SKM-1 treated with dmso at 0.1 percent for 144 hours (cell line): ENCODE measurements at regions not wholly inside any gene's neighbourhood (a gene's known extent, or its start where the extent isn't known, plus 50 kb on each side); places are given as distances from the start of the nearest gene placed in this dataset.
"Not testable (repeated sequence)": the region's sequence is repeated elsewhere in the genome, so short reads cannot be mapped to it uniquely, and the experiment has no call there.

Experiments used
- DNase-seq: peaks from one replicate; lab custom pipeline; 2025; ENCODE audit not compliant: unreplicated experiment; lab: John Stamatoyannopoulos, UW

DNA sequence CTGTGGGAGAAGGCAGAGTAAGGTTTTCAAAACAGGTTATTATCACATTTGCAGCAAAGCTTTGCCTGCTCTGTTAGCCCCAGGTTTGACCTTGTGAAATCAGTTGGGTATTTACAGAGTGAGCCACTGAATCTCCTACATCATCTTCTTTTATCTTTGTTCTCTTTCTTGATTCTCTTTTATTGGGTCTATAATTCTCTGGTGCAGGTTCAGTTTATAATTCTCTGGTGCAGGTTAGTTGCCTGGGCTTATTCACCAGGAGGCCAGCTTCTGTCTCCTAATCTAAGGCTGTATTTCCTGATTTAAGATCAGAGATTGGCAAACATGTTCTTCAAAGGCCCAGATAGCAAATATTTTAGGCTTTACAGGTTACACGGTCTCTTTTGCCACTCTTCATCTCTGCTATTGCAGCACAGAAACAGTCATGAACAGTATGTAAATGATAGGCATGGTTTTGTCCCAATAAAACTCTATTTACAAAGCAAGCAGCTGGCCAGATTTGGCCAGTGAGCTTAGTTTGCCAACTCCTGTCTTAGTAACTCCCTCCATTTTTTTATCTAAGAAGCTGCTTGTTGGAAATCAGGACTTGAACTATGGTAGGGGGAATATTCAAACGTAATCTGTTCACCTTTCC, 205.0 kb upstream of the RIMS1 start:
- DNase-seq = no peak

DNA sequence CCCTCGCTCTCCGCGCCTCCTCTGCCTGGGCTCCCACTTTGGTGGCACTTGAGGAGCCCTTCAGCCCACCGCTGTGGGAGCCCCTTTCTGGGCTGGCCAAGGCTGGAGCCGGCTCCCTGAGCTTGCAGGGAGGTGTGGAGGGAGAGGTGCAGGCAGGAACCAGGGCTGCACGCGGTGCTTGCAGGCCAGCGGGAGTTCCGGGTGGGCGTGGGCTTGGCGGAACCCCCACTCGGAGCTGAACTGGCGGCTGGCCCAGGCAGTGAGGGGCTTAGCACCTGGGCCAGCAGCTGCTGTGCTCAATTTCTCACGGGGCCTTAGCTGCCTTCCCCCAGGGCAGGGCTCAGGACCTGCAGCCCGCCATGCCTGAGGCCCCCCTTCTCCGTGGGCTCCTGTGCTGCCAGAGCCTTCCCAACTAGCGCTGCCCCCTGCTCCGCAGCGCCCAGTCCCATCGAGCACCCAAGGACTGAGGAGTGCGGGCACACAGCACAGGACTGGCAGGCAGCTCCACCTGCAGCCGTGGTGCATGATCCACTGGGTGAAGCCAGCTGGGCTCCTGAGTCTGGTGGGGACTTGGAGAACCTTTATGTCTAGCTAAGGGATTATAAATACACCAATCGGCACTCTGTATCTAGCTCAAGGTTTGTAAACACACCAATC, 200.2 kb upstream of the RIMS1 start:
- not testable (repeated sequence) for DNase-seq

- DNase-seq = no peak
Measured at GRCh38 chr6:71698702-71699101, 187.6 kb upstream of the RIMS1 start.

DNA sequence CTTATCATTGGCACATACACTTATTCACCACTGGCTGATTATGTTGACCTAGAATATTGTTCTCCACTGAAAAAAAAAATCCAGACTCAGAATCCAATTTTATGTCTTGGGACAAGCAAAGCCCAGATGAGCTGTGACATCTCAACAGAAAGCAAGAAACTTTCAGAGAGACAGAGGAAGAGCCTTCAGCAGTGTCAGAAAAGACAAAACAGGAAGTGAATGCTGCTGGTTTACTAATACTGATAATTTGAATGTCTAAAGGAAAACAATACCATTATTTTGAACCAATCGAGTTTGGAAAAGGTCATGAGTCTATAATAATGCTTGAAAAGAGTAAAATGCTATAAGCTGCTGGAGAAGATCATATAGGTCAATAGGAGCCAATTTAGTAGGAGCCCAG, 179.8 kb upstream of the RIMS1 start:
- peak; percentile 5 for DNase-seq

- no peak for DNase-seq
Measured at GRCh38 chr6:71707059-71707458, 179.3 kb upstream of the RIMS1 start.

DNA sequence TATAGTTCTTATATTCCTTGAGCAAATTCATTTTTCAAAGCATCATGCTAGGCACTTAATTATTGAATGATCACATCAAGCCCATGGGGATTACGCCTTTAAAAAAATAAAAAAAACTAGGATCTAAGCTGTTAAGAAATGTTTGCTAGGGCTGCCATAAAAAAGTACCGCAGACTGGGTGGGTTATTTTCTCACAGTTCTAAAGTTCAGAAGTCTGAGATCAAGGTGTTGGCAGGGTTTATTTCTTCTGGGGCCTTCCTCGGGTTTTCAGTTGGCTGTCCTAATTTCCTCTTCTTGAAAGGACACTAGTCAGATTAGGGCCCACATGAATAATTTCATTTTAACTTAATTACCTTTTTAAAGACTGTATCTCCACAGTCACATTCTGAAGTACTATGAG, 165.6 kb upstream of the RIMS1 start:
- no peak for DNase-seq

GRCh38 chr6:71721642-71722041, 164.7 kb upstream of the RIMS1 start:
- no peak for DNase-seq

- no peak for DNase-seq
Measured at GRCh38 chr6:71722736-71723135, 163.6 kb upstream of the RIMS1 start.

DNA sequence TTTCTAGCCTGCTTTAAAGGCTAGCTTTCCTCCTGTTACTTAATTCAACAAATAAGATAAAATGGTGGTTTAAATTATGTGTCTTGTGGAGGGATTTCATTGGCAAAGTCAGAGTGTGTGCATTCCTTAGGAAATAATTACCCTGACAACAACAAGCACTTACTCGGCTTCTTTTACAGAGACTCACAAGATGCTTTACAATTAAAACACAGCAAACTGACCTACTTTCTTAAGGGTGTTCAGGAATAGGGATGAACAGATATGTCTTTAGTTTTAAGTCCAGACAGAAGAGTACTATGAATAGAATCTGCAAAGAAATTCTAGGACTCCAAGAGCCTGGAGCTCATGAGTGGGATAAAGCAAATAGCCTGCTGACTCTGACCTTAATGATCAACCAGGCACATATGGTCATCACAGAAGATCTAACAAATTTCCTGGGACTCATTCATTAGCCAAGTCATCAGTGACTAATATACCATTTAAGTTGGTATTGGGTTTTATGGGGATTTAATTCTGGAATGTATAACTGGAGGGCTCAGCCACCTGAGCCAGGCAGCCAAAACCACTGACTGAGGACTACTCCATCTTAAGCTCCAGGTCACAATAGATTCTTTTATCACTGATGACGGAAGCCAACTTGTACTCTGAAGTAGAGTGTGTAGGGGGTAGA, 161.8 kb upstream of the RIMS1 start:
- DNase-seq = no peak

- no peak for DNase-seq
Measured at GRCh38 chr6:71725126-71725470, 161.3 kb upstream of the RIMS1 start.

DNA sequence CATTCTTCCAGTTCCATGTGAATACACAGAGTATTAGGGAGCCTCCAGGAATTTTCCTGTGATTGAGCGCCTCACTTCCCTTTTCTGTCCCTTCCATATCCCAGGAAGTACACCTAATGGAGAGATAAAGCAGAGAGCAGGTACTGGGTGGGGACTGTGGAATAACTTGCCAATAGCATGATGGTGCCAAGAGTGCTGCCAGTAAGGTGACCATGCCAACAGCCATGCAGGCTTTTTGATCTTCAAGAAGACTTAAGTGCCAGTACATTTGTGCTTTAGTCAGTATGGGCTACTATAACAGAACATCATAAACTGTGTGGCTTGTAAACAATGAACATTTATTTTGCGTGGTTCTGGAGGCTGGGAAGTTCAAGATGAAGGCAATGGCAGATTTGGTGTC, 160.2 kb upstream of the RIMS1 start:
- DNase-seq = no peak

DNA sequence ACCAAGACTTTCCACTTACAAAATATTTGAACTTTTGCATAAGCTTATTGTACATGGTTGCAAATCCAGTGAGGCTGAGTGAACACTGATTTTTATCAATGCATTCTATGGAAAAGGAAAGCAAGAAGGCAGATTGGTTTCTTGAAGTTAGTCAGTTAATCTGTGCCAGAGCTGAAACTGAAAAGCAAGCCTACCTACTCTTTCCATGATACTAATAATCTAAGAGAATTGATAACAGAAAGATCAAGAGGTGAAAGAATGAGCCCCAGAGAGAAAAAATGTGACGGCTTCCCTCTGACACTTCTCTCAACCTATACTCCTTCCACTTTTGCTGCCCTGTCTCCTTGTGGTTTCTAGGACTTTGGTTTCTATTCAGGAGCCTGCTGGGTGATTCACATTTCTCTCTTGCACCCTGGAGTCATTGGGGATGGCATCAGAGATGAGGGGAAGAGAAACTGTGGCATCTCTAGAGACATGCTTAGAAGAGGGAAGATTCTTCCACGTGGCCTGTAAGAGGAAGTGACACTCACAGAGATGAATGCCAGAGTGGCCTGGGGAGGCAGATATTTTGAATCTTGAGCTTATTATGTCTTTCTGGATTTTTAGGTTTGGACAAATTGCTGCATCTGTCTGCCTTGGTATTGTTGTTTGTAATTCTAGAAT, 158.6 kb upstream of the RIMS1 start:
- peak; percentile 53 for DNase-seq

GRCh38 chr6:71730284-71730683, 156.1 kb upstream of the RIMS1 start:
- DNase-seq = no peak

DNA sequence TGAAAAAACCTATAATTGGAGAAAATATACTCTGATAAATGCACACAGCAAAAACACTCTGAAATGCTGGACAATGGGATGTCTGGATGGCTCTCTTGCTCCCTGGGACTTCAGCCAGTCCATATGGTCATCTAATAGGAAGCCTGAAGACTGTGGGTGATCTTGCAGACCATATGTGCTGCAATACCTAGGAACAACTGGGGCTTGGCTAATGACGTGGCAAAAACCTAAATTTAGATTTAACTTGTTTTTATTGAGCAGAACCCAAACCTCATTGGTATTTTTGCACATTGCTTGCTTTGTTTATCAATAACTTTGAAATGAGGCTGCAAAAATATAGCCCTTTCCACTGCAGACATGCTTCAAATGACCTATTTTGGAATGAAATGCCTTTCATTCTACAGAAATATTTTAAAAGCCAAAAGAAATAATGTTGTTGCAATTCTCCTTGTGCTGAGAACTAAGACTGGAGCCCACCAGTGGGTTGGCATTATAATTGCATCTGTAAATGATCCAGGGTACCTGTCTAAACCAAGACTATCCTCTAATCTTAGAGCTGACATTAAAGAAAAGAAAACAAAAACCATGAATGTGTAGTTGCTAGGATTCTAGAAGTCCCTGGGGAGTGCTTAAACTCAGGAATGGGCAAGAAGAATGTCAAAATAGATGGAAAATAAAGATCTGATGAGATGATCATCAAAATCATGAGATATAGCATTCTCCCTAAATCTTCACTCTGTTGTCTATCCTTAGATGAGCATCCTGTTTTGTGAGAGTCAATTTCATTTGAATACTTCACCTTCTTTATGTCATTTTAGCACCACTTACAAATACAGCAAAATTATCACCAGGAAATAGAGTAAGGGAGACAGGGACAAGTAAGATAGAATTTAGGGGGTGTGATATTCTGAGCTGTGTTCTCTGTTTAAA, 152.1 kb upstream of the RIMS1 start:
- DNase-seq = no peak

DNA sequence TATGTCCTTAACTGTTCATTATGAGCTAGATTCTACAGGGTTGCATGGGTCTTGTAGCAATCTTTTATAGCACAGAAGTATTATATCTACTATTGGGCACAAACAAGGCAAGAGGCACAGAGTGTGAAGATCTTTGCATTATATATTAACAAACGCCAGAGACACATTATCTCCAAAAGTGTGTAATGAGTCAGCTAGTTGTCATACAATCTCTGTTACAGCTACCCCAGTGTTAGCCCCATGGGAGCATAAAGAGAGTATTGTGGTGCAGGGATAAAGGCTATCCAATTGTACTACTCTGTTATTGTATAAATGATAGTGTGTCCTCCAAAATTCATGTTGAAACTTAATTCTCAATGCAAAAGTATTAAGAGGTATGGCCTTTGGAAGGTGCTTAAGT, 148.4 kb upstream of the RIMS1 start:
- DNase-seq = no peak

DNA sequence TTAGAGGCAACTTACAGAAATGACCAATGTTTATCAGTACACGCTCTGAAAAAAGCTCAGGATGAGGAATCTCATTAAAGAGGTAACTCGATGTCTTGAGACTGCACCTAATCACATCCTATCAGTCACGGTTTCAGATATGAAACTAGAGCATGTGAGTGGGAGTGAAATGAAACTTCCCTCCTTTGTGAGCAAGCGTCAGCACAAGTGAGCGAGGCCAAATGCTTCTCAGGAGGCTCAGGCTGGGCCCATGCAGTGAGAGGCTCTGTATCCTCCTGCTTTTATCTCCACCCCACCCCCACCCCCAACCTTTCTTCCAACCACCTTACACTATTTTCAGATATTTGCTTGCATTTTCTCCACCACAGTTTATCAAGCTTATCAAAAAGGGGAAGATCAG, 140.8 kb upstream of the RIMS1 start:
- DNase-seq = no peak

- no peak for DNase-seq
Measured at GRCh38 chr6:71766146-71766760, 120.1 kb upstream of the RIMS1 start.

DNA sequence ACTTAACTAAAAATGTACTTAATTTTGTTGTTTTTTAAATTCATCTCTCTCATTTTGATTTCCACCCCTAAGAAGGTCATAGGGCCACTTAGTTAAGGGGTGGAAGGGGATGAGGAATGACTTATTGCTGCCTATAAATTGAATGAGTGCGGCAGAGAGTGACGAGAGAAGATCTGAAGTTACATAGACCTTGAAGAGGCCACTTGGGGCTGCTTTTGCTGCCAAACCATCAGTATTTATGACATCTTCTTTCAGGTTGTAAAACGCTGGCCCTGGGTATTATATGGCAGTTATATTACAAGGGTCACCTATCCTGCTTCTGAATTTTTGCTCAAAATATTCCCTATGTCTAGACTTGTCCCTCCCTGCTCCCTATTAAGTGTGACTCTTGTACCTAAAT, 119.6 kb upstream of the RIMS1 start:
- DNase-seq = no peak

- no peak for DNase-seq
Measured at GRCh38 chr6:71768356-71768755, 118.0 kb upstream of the RIMS1 start.

DNA sequence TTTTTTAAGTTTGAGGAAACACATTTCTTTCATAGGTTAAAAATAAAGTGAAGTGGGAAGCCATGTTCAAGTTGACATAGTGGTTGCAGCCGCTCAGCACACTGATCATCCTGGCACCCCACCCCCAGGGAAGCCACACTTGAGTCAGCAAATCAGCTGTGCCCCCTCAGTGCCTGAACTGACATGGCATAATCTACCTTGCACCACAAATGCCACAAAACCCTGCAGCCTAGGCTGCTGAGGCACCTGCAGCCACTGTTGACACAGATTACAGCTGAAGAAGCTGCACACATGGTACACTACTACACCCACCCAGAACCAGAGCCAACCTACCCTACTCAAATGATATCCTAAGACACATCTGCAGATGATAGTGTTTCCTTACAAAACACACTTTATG, 77.5 kb upstream of the RIMS1 start:
- no peak for DNase-seq

DNA sequence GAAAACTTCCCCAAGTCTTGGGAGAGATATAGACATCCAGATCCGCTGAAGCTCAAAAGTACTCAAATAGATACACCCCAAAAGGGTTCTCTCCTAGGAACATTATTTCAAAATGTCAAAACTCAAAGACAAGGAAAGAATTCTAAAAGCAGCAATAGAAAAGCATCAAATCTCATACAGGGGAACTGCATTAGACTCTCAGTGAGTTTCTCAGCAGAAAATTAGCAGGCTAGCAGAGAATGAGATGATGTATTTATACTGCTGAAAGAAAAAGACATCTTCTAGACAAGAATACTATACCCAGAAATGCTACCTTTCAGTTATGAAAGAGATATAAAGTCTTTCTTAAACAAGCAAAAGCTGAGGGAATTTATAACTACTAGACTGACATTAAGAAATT, 75.5 kb upstream of the RIMS1 start:
- DNase-seq = no peak
